ENCODE measurements at regions not wholly inside any gene's neighbourhood (a gene's known extent, or its start where the extent isn't known, plus 50 kb on each side); places are given as distances from the start of the nearest gene placed in this dataset.

- DNase-seq (ENCODE audit: low spot score) (no peak), ATAC-seq (no peak)
- no peak overlapping the region for H3K4me3 Mint-ChIP-seq
- H3K4me1 Mint-ChIP-seq (ENCODE audit: low read depth in 2 of 2): no peaks in the 10 kb centered on the region
- no peaks in the 10 kb centered on the region for H3K9me3 Mint-ChIP-seq
- peaks cover 28 to 40% of the 10 kb centered on the region in 2 donors for H3K27me3 Mint-ChIP-seq
- no peaks in the 10 kb centered on the region for H3K36me3 Mint-ChIP-seq
- no peak overlapping the region for H3K27ac Mint-ChIP-seq
Measured at GRCh38 chr14:96994999-96995398, 197.8 kb downstream of the VRK1 start.

DNA sequence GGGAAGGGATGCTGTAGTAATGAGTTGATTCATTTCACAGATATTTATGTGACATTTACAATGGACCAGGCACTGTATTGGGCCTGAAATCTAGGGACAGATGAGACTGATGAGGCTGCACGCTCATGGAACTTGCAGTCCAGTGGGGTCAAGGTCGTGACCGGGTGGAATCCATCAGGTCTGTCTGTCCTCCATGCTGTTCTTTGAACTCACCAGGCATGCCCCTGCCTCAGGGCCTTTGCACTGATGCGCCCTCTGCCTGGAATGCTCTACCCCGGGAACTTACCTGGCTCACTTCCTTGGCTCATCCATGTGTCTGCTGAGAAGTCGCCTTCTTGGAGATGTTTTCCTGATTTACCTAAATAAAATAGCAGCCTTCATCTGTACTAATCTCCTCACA, 200.1 kb downstream of the VRK1 start:
- Mint-ChIP-seq H3K9me3 (peaks cover 1% of the 10 kb centered on the region), H3K27me3 (peaks cover 21 to 32% of the 10 kb centered on the region in 2 donors), H3K27ac (no peak overlapping the region), H3K4me3 (no peak overlapping the region), H3K4me1 (ENCODE audit: low read depth in 2 of 2) (no peaks in the 10 kb centered on the region), H3K36me3 (no peaks in the 10 kb centered on the region)
- ATAC-seq (no peak), DNase-seq (ENCODE audit: low spot score) (no peak)

- Mint-ChIP-seq H3K36me3 (no peaks in the 10 kb centered on the region), H3K27ac (no peak overlapping the region), H3K4me3 (no peak overlapping the region), H3K9me3 (peaks cover 7% of the 10 kb centered on the region), H3K4me1 (ENCODE audit: low read depth in 2 of 2) (no peaks in the 10 kb centered on the region), H3K27me3 (peaks cover 24 to 33% of the 10 kb centered on the region in 2 donors)
- DNase-seq (ENCODE audit: low spot score): no peak
- peak in 1 of 2 donors; percentile 57 for ATAC-seq
Measured at GRCh38 chr14:96997996-96998395, 200.8 kb downstream of the VRK1 start.

DNA sequence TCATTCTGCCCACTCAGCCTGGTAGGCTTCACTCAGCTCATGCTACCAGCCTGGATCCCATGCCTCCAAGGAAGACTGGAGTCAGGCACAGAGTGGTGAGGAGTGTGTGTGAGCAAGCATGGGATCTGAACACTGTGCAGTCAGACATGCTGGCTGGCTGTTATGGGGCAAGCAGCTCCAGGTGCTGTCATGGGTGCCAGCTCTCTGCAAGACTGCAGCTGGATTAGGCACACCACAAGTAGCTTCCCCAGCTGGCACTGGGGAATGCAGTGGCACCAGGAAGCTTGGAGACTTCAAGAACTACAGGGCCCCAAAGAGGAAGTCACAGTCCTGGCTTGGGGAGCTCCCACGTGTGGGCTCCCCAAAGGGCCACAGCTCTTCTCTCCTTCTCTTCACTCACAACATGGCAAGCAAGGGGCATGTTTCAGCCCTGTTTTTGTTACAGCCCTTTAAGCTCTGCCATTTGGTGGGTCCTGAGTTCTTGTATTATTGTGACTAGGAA, 202.5 kb downstream of the VRK1 start:
- DNase-seq (ENCODE audit: low spot score): no peak
- Mint-ChIP-seq H3K4me1 (ENCODE audit: low read depth in 2 of 2) (no peaks in the 10 kb centered on the region), H3K36me3 (no peaks in the 10 kb centered on the region), H3K27me3 (peaks cover 14 to 22% of the 10 kb centered on the region in 2 donors), H3K27ac (no peak overlapping the region), H3K4me3 (no peak overlapping the region), H3K9me3 (peaks cover 7% of the 10 kb centered on the region)
- no peak for ATAC-seq

DNA sequence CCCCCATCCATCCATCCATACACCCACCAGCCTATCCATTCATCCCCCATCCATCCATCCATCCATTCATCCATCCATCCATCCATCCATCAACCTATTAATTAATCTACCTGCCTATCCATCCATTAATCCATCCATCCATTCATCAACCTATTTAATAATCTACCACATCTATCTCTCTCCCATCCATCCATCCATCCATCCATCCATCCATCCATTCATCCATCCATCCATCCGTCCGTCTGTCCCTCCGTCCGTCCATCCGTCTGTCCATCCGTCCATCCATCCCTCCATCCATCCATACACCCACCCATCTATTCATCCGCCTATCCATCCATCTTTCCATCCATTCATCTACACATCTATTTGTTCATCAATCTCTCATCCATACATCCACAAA, 205.3 kb downstream of the VRK1 start:
- H3K27me3 Mint-ChIP-seq: peaks cover 10 to 16% of the 10 kb centered on the region in 2 donors
- peaks cover 7% of the 10 kb centered on the region for H3K9me3 Mint-ChIP-seq
- no peaks in the 10 kb centered on the region for H3K36me3 Mint-ChIP-seq
- H3K4me1 Mint-ChIP-seq (ENCODE audit: low read depth in 2 of 2): no peaks in the 10 kb centered on the region
- DNase-seq (ENCODE audit: low spot score): no peak
- no peak overlapping the region for H3K4me3 Mint-ChIP-seq
- ATAC-seq: no peak
- no peak overlapping the region for H3K27ac Mint-ChIP-seq

DNA sequence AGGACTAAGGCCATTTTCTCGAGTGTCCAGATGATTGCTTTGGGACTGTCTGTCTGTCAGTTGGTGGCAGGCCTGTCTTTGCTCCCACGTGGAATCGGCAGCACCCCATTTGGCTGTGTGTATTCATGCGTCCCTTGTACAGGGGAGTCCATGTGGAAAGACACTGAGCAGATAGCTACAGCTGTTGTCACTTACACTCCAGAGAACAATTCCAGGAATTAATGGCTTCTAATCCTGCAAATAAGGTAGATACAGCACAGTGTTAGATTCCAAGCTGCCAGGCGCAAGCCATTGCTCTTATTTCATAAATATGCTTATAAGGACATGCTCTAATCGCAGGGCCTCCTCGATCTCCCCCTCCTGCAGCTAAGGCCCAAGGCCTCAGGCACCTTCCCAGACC, 208.8 kb downstream of the VRK1 start:
- Mint-ChIP-seq H3K27me3 (peaks cover 28 to 29% of the 10 kb centered on the region in 2 donors), H3K4me1 (ENCODE audit: low read depth in 2 of 2) (no peaks in the 10 kb centered on the region), H3K36me3 (no peaks in the 10 kb centered on the region), H3K27ac (no peak overlapping the region), H3K4me3 (no peak overlapping the region), H3K9me3 (peaks cover 7% of the 10 kb centered on the region)
- no peak for ATAC-seq
- no peak for DNase-seq (ENCODE audit: low spot score)

DNA sequence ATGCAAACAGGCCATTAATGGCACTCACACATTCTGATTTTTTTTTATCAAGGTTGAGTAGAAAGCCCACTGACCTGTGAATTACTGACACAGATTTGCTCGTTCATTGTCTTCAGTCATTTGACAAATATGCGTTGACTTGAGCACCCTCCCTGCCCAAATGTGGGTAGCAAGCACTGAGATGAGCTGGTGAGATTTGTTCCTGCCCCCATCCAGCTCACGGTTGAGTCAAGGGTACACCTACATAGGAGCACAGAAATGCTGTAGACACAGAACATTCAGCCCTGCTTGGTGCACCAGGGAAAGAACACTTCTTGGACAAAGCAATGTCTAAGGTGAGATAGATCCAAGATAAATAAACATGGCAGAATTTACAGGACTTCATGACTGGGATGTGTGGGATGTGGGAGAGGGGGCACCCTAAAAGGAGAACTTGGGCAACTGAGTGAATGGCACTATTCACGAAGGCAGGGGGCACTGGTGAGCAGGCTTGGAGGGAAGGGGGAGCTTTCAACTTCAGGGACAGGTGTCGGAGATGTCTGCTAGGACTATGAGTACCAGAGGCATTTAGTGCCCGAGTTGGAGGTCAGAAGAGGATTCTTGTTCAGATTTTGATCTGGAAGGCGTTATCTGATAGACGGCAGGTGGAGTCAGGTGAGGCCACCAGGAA, 213.4 kb downstream of the VRK1 start:
- no peak overlapping the region for H3K4me3 Mint-ChIP-seq
- no peaks in the 10 kb centered on the region for H3K9me3 Mint-ChIP-seq
- no peak overlapping the region for H3K27ac Mint-ChIP-seq
- peaks cover 15 to 27% of the 10 kb centered on the region in 2 donors for H3K27me3 Mint-ChIP-seq
- H3K4me1 Mint-ChIP-seq (ENCODE audit: low read depth in 2 of 2): no peaks in the 10 kb centered on the region
- ATAC-seq (no peak), DNase-seq (ENCODE audit: low spot score) (no peak)
- no peaks in the 10 kb centered on the region for H3K36me3 Mint-ChIP-seq

DNA sequence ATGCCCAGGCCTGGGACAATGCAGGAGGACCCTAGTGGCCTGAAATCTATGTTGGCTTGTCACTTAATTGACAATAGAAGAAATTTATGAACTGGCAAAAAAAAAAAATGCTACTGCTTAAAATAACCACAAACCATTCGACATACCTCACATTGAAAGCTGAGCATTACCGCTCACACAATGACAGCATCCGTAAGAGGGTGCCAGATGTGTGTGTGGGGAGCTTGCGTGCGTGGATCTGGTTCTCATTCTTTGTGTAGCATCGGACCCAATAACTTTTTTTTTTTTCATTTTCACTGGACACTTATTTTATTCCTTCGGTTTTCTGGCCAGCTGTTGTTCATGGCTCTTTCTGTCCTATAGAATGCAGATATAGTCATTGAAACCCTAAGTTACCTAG, 216.7 kb downstream of the VRK1 start:
- H3K9me3 Mint-ChIP-seq: no peaks in the 10 kb centered on the region
- no peak overlapping the region for H3K27ac Mint-ChIP-seq
- no peak for ATAC-seq
- no peak for DNase-seq (ENCODE audit: low spot score)
- no peak overlapping the region for H3K4me3 Mint-ChIP-seq
- peaks cover 24 to 31% of the 10 kb centered on the region in 2 donors for H3K27me3 Mint-ChIP-seq
- no peaks in the 10 kb centered on the region for H3K36me3 Mint-ChIP-seq
- no peaks in the 10 kb centered on the region for H3K4me1 Mint-ChIP-seq (ENCODE audit: low read depth in 2 of 2)

GRCh38 chr14:97021001-97021400, 223.8 kb downstream of the VRK1 start:
- Mint-ChIP-seq H3K36me3 (no peaks in the 10 kb centered on the region), H3K4me3 (no peak overlapping the region), H3K4me1 (ENCODE audit: low read depth in 2 of 2) (peaks cover 6 to 8% of the 10 kb centered on the region in 2 donors), H3K27ac (no peak overlapping the region), H3K9me3 (no peaks in the 10 kb centered on the region), H3K27me3 (peaks cover 29 to 49% of the 10 kb centered on the region in 2 donors)
- ATAC-seq (no peak), DNase-seq (ENCODE audit: low spot score) (no peak)

GRCh38 chr14:97021571-97022168, 224.5 kb downstream of the VRK1 start:
- Mint-ChIP-seq H3K9me3 (no peaks in the 10 kb centered on the region), H3K27me3 (peaks cover 29 to 49% of the 10 kb centered on the region in 2 donors), H3K36me3 (no peaks in the 10 kb centered on the region), H3K4me3 (no peak overlapping the region), H3K27ac (no peak overlapping the region), H3K4me1 (ENCODE audit: low read depth in 2 of 2) (peaks cover 6 to 8% of the 10 kb centered on the region in 2 donors)
- ATAC-seq (no peak), DNase-seq (ENCODE audit: low spot score) (no peak)

GRCh38 chr14:97022741-97023140, 225.6 kb downstream of the VRK1 start:
- Mint-ChIP-seq H3K27me3 (peaks cover 27 to 49% of the 10 kb centered on the region in 2 donors), H3K36me3 (no peaks in the 10 kb centered on the region), H3K4me1 (ENCODE audit: low read depth in 2 of 2) (peaks cover 6 to 8% of the 10 kb centered on the region in 2 donors), H3K4me3 (no peak overlapping the region), H3K27ac (no peak overlapping the region), H3K9me3 (no peaks in the 10 kb centered on the region)
- DNase-seq (ENCODE audit: low spot score) (no peak), ATAC-seq (no peak)

- H3K27me3 Mint-ChIP-seq: peaks cover 27 to 42% of the 10 kb centered on the region in 2 donors
- no peaks in the 10 kb centered on the region for H3K36me3 Mint-ChIP-seq
- peaks cover 6 to 8% of the 10 kb centered on the region in 2 donors for H3K4me1 Mint-ChIP-seq (ENCODE audit: low read depth in 2 of 2)
- no peak overlapping the region for H3K27ac Mint-ChIP-seq
- DNase-seq (ENCODE audit: low spot score) (no peak), ATAC-seq (no peak)
- H3K4me3 Mint-ChIP-seq: no peak overlapping the region
- H3K9me3 Mint-ChIP-seq: no peaks in the 10 kb centered on the region
Measured at GRCh38 chr14:97023871-97024270, 226.7 kb downstream of the VRK1 start.

DNA sequence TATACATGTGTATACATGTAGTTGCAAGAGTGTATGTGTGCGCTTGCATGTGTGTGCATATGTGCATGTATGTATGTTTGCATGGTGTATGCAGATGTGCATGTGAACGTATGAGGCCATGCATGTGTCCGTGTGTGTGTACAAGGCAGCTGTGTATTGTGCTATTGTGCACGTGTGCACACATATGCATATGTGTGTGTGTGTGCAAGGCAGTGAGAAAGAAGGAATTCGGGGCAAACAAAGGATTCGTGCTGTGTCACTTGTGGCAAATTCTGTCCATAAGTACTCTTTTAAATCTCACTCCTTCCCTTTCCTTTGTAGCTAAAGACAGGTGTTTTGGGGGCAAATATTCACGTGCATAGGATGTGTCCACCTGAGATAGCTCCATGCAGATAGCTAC, 227.1 kb downstream of the VRK1 start:
- no peak for ATAC-seq
- Mint-ChIP-seq H3K4me3 (no peak overlapping the region), H3K27ac (no peak overlapping the region), H3K27me3 (peaks cover 31 to 44% of the 10 kb centered on the region in 2 donors), H3K4me1 (ENCODE audit: low read depth in 2 of 2) (peaks cover 6 to 8% of the 10 kb centered on the region in 2 donors), H3K36me3 (no peaks in the 10 kb centered on the region), H3K9me3 (no peaks in the 10 kb centered on the region)
- DNase-seq (ENCODE audit: low spot score): no peak

DNA sequence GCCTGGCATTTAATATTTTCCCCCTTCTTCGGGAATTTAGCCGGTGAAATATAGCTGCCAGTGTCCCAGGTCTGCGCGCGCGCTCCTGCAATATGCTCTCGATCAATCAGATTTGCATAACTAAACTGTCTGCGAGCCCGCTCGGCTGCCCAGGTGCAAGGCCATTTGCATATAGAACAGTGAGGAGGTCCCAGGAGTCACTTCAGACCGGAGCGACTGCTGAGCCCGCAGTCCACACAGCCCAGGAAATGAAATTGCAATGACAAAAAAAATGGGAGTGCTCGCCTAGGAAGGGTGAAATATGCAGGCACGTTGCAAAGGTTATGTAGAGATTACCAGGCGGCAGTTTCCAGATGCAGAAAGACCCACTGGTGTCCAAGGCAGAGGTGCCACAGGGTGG, 228.5 kb downstream of the VRK1 start:
- ATAC-seq (no peak), DNase-seq (ENCODE audit: low spot score) (no peak)
- peaks cover 37 to 50% of the 10 kb centered on the region in 2 donors for H3K27me3 Mint-ChIP-seq
- no peaks in the 10 kb centered on the region for H3K9me3 Mint-ChIP-seq
- H3K36me3 Mint-ChIP-seq: no peaks in the 10 kb centered on the region
- H3K4me1 Mint-ChIP-seq (ENCODE audit: low read depth in 2 of 2): peaks cover 5 to 8% of the 10 kb centered on the region in 2 donors
- no peak overlapping the region for H3K4me3 Mint-ChIP-seq
- H3K27ac Mint-ChIP-seq: no peak overlapping the region

Data from natural killer cell treated with Interleukin-12 subunit alpha and Interleukin-12 subunit beta and Interleukin-15 and Interleukin-18, amount 100 ng/mL, for 72 hours (primary cell).